T-cell (primary cell): ENCODE measurements at regions not wholly inside any gene's neighbourhood (a gene's known extent, or its start where the extent isn't known, plus 50 kb on each side); places are given as distances from the start of the nearest gene placed in this dataset.

Experiments used
- ATAC-seq, 4 experiments: fragments of 200-7000 bp in 3 of 4; fragments of 150-1000 bp in 1 of 4; cut with Tn5 transposase; replicated peaks in 1 of 4; 1 replicate in 3 of 4; 2 replicates in 1 of 4; pipeline ENCODE4 v1.10.0; 2021; ENCODE audit warnings: moderate library complexity in 3 of 4, mild to moderate bottlenecking in 2 of 4, moderate number of reproducible peaks in 1 of 4
- CTCF ChIA-PET, 2 donors: fragments of 300-600 bp; sonication (Branson Sonifier 250); formaldehyde crosslinking; loops; one replicate each; lab custom pipeline; 2022; ENCODE audit warnings: antibody characterized with exemption in 2 of 2; lab: Charles Lee
- POLR2A ChIA-PET, 2 donors: fragments of 300-600 bp; sonication (Branson Sonifier 250); formaldehyde crosslinking; loops; one replicate each; lab custom pipeline; 2022; ENCODE audit warnings: antibody characterized with exemption in 2 of 2; lab: Charles Lee
- DNase-seq, 35 experiments: peaks; one replicate each; pipeline versions ENCODE4 v3.0.0 to v3.0.0-alpha.2; 2013 to 2023
- H3K27ac ChIP-seq: one replicate; pipeline ENCODE4 v1.5.1; 2013; ENCODE audit warnings: low read length
- H3K27me3 ChIP-seq, 2 experiments: replicated peaks in 1 of 2; 1 replicate in 1 of 2; 2 replicates in 1 of 2; pipeline versions ENCODE4 v1.6.1 to v1.7.0; 2013; ENCODE audit warnings: low read length in 1 of 2, mixed read lengths in 1 of 2; ENCODE audit not compliant: control insufficient read depth in 2 of 2, insufficient read depth in 2 of 2; ENCODE audit errors: extremely low read depth in 1 of 2
- H3K36me3 ChIP-seq, 2 donors: 1 replicate in 1 of 2; 2 replicates in 1 of 2; pipeline versions ENCODE4 v1.6.1 to v1.7.0; 2013; ENCODE audit warnings: low read length in 1 of 2; ENCODE audit not compliant: control insufficient read depth in 2 of 2, insufficient read depth in 1 of 2; ENCODE audit errors: extremely low read depth in 1 of 2
- H3K4me1 ChIP-seq, 2 experiments: 1 replicate in 1 of 2; 2 replicates in 1 of 2; pipeline versions ENCODE4 v1.6.1 to v1.7.0; 2013; ENCODE audit warnings: low read length in 2 of 2, mixed read lengths in 1 of 2; ENCODE audit not compliant: insufficient read depth in 2 of 2, control insufficient read depth in 1 of 2; ENCODE audit errors: extremely low read depth in 1 of 2
- H3K4me3 ChIP-seq, 2 donors: 1 replicate in 1 of 2; 2 replicates in 1 of 2; pipeline versions ENCODE4 v1.5.1 to v1.7.0; 2013; ENCODE audit warnings: mild to moderate bottlenecking in 2 of 2, low read length in 1 of 2, moderate library complexity in 1 of 2; ENCODE audit not compliant: control insufficient read depth in 1 of 2; ENCODE audit errors: extremely low read depth in 1 of 2
- H3K9me3 ChIP-seq: 2 replicates; pipeline ENCODE4 v1.7.0; 2013
- H3K27ac Mint-ChIP-seq, 2 donors: one replicate each; pipeline ENCODE4 v1.8.0; 2020 to 2021; ENCODE audit warnings: mild to moderate bottlenecking in 2 of 2, mixed read lengths in 2 of 2
- H3K27me3 Mint-ChIP-seq, 2 donors: one replicate each; pipeline ENCODE4 v1.8.0; 2021 to 2022; ENCODE audit warnings: mixed read lengths in 2 of 2
- H3K36me3 Mint-ChIP-seq: one replicate; pipeline ENCODE4 v1.8.0; 2021; ENCODE audit warnings: mixed read lengths
- H3K4me1 Mint-ChIP-seq, 3 donors: one replicate each; pipeline ENCODE4 v1.8.0; 2020 to 2022; ENCODE audit warnings: mixed read lengths in 3 of 3, mild to moderate bottlenecking in 1 of 3
- H3K4me3 Mint-ChIP-seq, 3 donors: one replicate each; pipeline ENCODE4 v1.8.0; 2020 to 2022; ENCODE audit warnings: mild to moderate bottlenecking in 3 of 3, mixed read lengths in 3 of 3, moderate library complexity in 3 of 3
- H3K9me3 Mint-ChIP-seq, 3 donors: one replicate each; pipeline ENCODE4 v1.8.0; 2020 to 2022; ENCODE audit warnings: mixed read lengths in 3 of 3
- WGBS: methylation state at CpG from one replicate; pipeline ENCODE4 v1.1.5; 2013; ENCODE audit warnings: missing lambda C conversion rate; ENCODE audit not compliant: insufficient coverage; 5-methylcytosine and 5-hydroxymethylcytosine counted together

DNA sequence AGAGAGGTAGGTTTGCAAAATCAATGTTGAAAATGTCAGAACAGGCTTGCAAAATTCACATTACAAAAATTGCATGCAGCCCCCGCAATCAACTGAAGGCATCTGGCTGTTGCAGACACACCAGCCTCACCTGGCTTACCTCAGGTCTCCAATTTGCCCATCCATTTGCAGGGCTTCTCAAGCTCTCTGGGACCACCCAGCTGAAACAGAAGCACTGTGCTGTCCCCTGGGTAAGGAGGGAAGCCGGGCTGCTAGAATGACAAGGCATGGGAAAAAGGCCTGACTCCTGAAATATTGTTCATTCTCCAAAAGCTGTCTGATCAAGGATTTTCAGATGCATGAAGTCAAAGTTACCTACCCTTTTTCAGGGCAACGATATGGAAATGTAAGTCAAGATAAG is 52.6 kb upstream of the CD93 start:
- WGBS: 93% methylated on average over 3 of the region's 3 CpGs

DNA sequence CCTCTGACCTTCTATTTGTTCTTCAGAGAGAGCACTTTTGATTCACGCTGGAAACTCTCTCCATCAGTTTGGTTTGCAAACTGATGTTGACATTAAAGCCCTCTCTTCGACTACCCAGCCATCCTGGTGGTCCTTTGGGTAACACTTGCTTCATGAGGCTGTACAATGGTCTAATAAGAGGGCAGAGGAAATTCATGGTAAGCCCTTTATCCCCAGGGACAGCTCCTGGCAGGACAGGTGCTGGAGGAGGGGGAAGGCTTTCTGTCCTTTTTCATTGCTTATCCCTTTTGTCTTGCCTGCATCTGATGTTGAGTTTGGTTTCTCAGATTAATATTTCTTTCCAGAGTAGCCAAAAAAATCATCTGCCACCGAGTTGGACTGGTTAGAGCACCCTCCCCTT is 52.1 kb upstream of the CD93 start:
- Mint-ChIP-seq H3K27ac (no peak overlapping the region), H3K4me3 (no peak overlapping the region), H3K4me1 (peaks cover 15 to 17% (median 16%) of the 10 kb centered on the region in 3 donors), H3K27me3 (no peaks in the 10 kb centered on the region), H3K36me3 (no peaks in the 10 kb centered on the region), H3K9me3 (no peaks in the 10 kb centered on the region)
- H3K27me3 ChIP-seq: peaks cover 0 to 2% of the 10 kb centered on the region in 2 experiments
- no peaks in the 10 kb centered on the region for H3K9me3 ChIP-seq
- DNase-seq (no peak), ATAC-seq (no peak)
- H3K4me1 ChIP-seq: peaks cover 13 to 18% of the 10 kb centered on the region in 2 experiments
- POLR2A ChIA-PET: no interaction called here
- no CpG with 5 or more reads among the region's 3 CpGs for WGBS
- no peak overlapping the region for H3K27ac ChIP-seq
- H3K4me3 ChIP-seq: no peak overlapping the region
- CTCF ChIA-PET: no interaction called here
- no peaks in the 10 kb centered on the region for H3K36me3 ChIP-seq

More for the DNA sequence above, 52.6 kb upstream of the CD93 start:
- no peaks in the 10 kb centered on the region for H3K9me3 Mint-ChIP-seq
- POLR2A ChIA-PET: no interaction called here
- H3K4me1 Mint-ChIP-seq: peaks cover 20 to 21% (median 20%) of the 10 kb centered on the region in 3 donors
- no peak overlapping the region for H3K27ac Mint-ChIP-seq
- Histone ChIP-seq H3K9me3 (no peaks in the 10 kb centered on the region), H3K27ac (no peak overlapping the region), H3K27me3 (peaks cover 0 to 2% of the 10 kb centered on the region in 2 experiments), H3K36me3 (no peaks in the 10 kb centered on the region), H3K4me1 (peaks cover 16 to 18% of the 10 kb centered on the region in 2 experiments), H3K4me3 (no peak overlapping the region)
- no peak for DNase-seq
- ATAC-seq: no peak
- H3K27me3 Mint-ChIP-seq: no peaks in the 10 kb centered on the region
- CTCF ChIA-PET: no interaction called here
- no peak overlapping the region for H3K4me3 Mint-ChIP-seq
- no peaks in the 10 kb centered on the region for H3K36me3 Mint-ChIP-seq

DNA sequence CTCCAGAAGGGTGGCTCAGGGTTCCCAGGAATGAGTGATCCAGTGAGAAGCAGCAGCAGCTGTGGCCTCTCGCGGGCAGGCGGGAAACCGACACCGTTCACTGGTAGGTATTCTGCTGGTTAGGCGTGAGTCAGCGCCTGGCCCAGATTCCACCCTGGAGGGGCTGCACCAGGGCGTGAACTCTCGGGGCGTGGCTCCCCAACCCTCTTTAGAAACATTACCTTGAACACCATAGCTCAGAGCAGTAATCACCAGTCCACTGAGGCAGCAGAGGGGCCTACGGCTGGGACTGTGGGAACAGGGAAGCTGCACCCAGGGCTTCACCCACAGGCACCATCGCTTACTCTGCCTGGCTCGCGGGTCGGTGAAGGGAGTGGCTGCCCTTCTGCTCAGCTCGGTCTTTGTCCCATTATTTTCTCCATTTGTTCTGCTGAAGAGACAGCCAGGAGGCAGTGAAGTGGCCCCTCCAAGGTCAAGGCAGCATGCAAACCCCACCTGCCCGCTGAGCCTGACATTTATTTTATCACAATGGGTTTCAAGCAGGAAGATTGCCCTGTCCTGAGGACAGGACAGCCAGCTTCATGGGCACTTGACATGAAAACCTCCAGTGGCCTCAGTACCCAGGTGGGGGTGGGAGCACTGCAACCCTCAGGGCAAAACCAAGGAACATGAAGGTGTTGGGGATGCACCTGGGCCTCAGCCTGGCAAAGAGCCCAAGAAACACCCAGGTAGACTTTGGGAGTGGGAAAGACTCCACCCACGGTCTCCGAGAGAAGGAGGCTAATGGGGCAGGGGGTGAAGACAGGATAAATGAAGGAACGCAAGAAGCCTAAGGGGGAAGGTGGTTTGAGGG is 51.0 kb upstream of the CD93 start:
- Mint-ChIP-seq H3K36me3 (no peaks in the 10 kb centered on the region), H3K27ac (no peak overlapping the region), H3K9me3 (no peaks in the 10 kb centered on the region), H3K4me1 (peaks cover 4 to 7% (median 5%) of the 10 kb centered on the region in 3 donors), H3K4me3 (no peak overlapping the region), H3K27me3 (peaks cover 0 to 3% of the 10 kb centered on the region in 2 donors)
- CTCF ChIA-PET: no interaction called here
- POLR2A ChIA-PET: no interaction called here
- Histone ChIP-seq H3K27ac (no peak overlapping the region), H3K4me1 (peaks cover 5 to 11% of the 10 kb centered on the region in 2 experiments), H3K4me3 (no peak overlapping the region), H3K9me3 (no peaks in the 10 kb centered on the region), H3K27me3 (peaks cover 0 to 2% of the 10 kb centered on the region in 2 experiments), H3K36me3 (no peaks in the 10 kb centered on the region)
- WGBS: 87% methylated on average over 18 of the region's 20 CpGs
- no peak for DNase-seq
- no peak for ATAC-seq

DNA sequence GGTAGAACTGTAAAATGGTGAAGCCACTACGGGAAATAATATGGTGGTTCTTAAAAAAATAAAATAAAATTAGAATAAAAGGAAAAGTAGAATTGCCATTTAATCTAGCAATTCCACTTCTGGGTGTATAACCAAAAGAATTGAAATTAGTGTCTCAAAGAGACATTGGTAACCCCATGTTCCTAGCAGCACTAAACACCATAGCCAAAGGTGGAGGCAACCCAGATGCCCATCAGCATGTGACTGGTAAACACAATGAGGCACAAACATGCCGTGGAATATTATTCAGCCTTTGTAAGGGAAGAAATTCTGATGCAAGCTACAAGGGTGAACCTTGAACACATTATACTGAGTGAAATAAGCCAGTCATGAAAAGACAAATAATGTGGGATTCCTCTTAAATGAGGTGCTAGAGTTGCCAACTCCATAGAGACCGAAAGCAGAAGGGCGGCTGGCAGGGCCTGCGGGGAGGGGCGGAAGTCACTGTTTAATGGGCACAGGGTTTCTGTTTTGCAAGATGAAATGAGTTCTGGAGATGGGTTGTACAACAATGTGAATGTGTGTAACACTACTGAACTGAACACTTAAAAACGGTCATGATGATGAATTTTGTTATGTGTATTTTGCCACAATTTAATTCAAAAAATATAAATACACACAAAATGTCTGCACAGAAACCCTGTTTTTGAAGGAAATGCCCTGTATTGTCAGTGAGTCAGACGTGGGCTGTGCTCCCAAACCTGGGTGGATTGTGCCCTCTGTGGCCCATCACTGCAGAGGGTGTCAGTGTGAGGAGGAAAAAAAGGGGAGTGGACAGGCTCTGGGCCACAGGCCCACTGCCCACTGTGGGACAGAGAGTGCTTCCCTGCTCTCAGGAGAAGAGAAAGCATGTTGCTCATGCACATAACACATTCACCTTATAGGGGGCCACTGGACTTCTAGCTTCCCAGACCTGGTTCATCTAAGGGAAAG is 49.6 kb upstream of the CD93 start:
- 87% methylated on average over 5 of the region's 8 CpGs for WGBS
- ChIA-PET POLR2A (no interaction called here), CTCF (no interaction called here)
- H3K4me3 ChIP-seq: no peak overlapping the region
- DNase-seq: no peak
- H3K27me3 ChIP-seq: peaks cover 0 to 2% of the 10 kb centered on the region in 2 experiments
- H3K9me3 ChIP-seq: no peaks in the 10 kb centered on the region
- H3K27ac Mint-ChIP-seq: no peak overlapping the region
- no peak for ATAC-seq
- H3K4me1 Mint-ChIP-seq: no peaks in the 10 kb centered on the region
- no peak overlapping the region for H3K27ac ChIP-seq
- no peaks in the 10 kb centered on the region for H3K9me3 Mint-ChIP-seq
- no peak overlapping the region for H3K4me3 Mint-ChIP-seq
- peaks cover 0 to 3% of the 10 kb centered on the region in 2 donors for H3K27me3 Mint-ChIP-seq
- no peaks in the 10 kb centered on the region for H3K4me1 ChIP-seq
- no peaks in the 10 kb centered on the region for H3K36me3 ChIP-seq
- H3K36me3 Mint-ChIP-seq: no peaks in the 10 kb centered on the region
